HG02970 (cell line): ENCODE measurements at regions not wholly inside any gene's neighbourhood (a gene's known extent, or its start where the extent isn't known, plus 50 kb on each side); places are given as distances from the start of the nearest gene placed in this dataset.

Experiments
- ATAC-seq: cut with Tn5 transposase; IDR thresholded peaks from one replicate; pipeline ENCODE4 v1.9.1; 2021; ENCODE audit warnings: mild to moderate bottlenecking, moderate library complexity, moderate number of reproducible peaks; ENCODE audit not compliant: unreplicated experiment, low FRiP score

- ATAC-seq, result no peak
Measured at GRCh38 chr3:182046166-182046764, 334.5 kb downstream of the SOX2 start.

GRCh38 chr3:182050932-182051331, 339.2 kb downstream of the SOX2 start:
- ATAC-seq, result no peak

GRCh38 chr3:182052332-182052731, 340.6 kb downstream of the SOX2 start:
- ATAC-seq, result no peak

GRCh38 chr3:182052757-182053156, 341.0 kb downstream of the SOX2 start:
- no peak for ATAC-seq

GRCh38 chr3:182058488-182058887, 346.8 kb downstream of the SOX2 start:
- ATAC-seq, result no peak

GRCh38 chr3:182063742-182064141, 352.0 kb downstream of the SOX2 start:
- ATAC-seq, result no peak

GRCh38 chr3:182067423-182067822, 355.7 kb downstream of the SOX2 start:
- ATAC-seq, result no peak

GRCh38 chr3:182078316-182078715, 366.6 kb downstream of the SOX2 start:
- ATAC-seq, result no peak

GRCh38 chr3:182078929-182079328, 367.2 kb downstream of the SOX2 start:
- no peak for ATAC-seq

GRCh38 chr3:182081096-182081495, 369.4 kb downstream of the SOX2 start:
- ATAC-seq, result no peak

- ATAC-seq, result no peak
Measured at GRCh38 chr3:182083112-182083511, 371.4 kb downstream of the SOX2 start.

GRCh38 chr3:182092662-182093262, 381.0 kb downstream of the SOX2 start:
- ATAC-seq, result no peak

- no peak for ATAC-seq
Measured at GRCh38 chr3:182094321-182094720, 382.6 kb downstream of the SOX2 start.

GRCh38 chr3:182104881-182105280, 393.2 kb downstream of the SOX2 start:
- ATAC-seq, result no peak

GRCh38 chr3:182105875-182106274, 394.1 kb downstream of the SOX2 start:
- no peak for ATAC-seq

- no peak for ATAC-seq
Measured at GRCh38 chr3:182108371-182108770, 396.6 kb downstream of the SOX2 start.

GRCh38 chr3:182111967-182112366, 400.2 kb downstream of the SOX2 start:
- ATAC-seq, result no peak

GRCh38 chr3:182115328-182116015, 403.7 kb downstream of the SOX2 start:
- no peak for ATAC-seq

- no peak for ATAC-seq
Measured at GRCh38 chr3:182116386-182116785, 404.7 kb downstream of the SOX2 start.

GRCh38 chr3:182117131-182117530, 405.4 kb downstream of the SOX2 start:
- ATAC-seq, result no peak

GRCh38 chr3:182117583-182117982, 405.9 kb downstream of the SOX2 start:
- no peak for ATAC-seq

GRCh38 chr3:182118066-182118465, 406.3 kb downstream of the SOX2 start:
- ATAC-seq, result no peak
